ENCODE measurements at regions not wholly inside any gene's neighbourhood (a gene's known extent, or its start where the extent isn't known, plus 50 kb on each side); places are given as distances from the start of the nearest gene placed in this dataset. TPM values are rescaled to one million over a fixed set of nuclear protein-coding genes. Genes with fewer than 3 reads are reported as not detected.

GRCh38 chr9:99762470-99762869 lies 59.2 kb upstream of the NR4A3 start (continued):
- TF ChIP-seq NR1H2 (CRISPR knock-in tag; IDR thresholded peaks at IDR 0.05): no peak

Small RNAs in the stretch of these regions (small RNA-seq; reads per million reads assigned to genes)
- not detected for gene AL137067.1
- gene AL137067.2: not detected
